Panc1 (cell line): ENCODE measurements at regions not wholly inside any gene's neighbourhood (a gene's known extent, or its start where the extent isn't known, plus 50 kb on each side); places are given as distances from the start of the nearest gene placed in this dataset.

Source experiments
- ATAC-seq: fragments of 200-7000 bp; cut with Tn5 transposase; 2 replicates; pipeline ENCODE4 v1.9.1; 2020; ENCODE audit warnings: mild to moderate bottlenecking, moderate library complexity
- BruUV-seq: library from RNA; stranded (reverse); fragments of 400-500 nt; replicated peaks from 2 replicates; lab custom pipeline; 2021; lab: Mats Ljungman, UMichigan
- CTCF ChIA-PET: fragments of 300-600 bp; sonication (Branson Sonifier 250); formaldehyde crosslinking; loops from one replicate; lab custom pipeline; 2022; ENCODE audit warnings: antibody characterized with exemption; lab: Charles Lee
- POLR2A ChIA-PET: fragments of 300-600 bp; sonication (Branson Sonifier 250); formaldehyde crosslinking; loops from one replicate; lab custom pipeline; 2022; ENCODE audit warnings: antibody characterized with exemption; lab: Charles Lee
- DNase-seq: peaks from one replicate; pipeline ENCODE4 v3.0.0-alpha.2; 2010; ENCODE audit warnings: low read depth, low spot score
- H3K27ac ChIP-seq: 2 replicates; pipeline ENCODE4 v1.5.1; 2011; ENCODE audit warnings: mild to moderate bottlenecking, low read length, inconsistent platforms
- H3K27me3 ChIP-seq: fragments of 200-500 bp; sonication (Bioruptor generic); 2 replicates; pipeline ENCODE4 v1.6.0; 2014; ENCODE audit warnings: low read length, inconsistent platforms; ENCODE audit not compliant: control insufficient read depth, insufficient read depth
- H3K36me3 ChIP-seq: fragments of 200-500 bp; sonication (Bioruptor generic); 2 replicates; pipeline ENCODE4 v1.5.1; 2014; ENCODE audit warnings: inconsistent platforms, mild to moderate bottlenecking, low read length, moderate library complexity; ENCODE audit not compliant: control insufficient read depth, insufficient read depth
- H3K4me1 ChIP-seq: 2 replicates; pipeline ENCODE4 v1.5.1; 2011; ENCODE audit warnings: inconsistent platforms, mild to moderate bottlenecking, low read length, moderate library complexity; ENCODE audit not compliant: control insufficient read depth, insufficient read depth
- H3K4me3 ChIP-seq, 2 experiments: 2 replicates each; pipeline ENCODE4 v1.5.1; 2011 to 2012; ENCODE audit warnings: low read depth in 2 of 2, low read length in 2 of 2, mild to moderate bottlenecking in 2 of 2, inconsistent platforms in 1 of 2, moderate library complexity in 1 of 2
- H3K9me3 ChIP-seq: fragments of 200-500 bp; sonication (Bioruptor generic); 2 replicates; pipeline ENCODE4 v1.5.1; 2014; ENCODE audit warnings: low read depth, mild to moderate bottlenecking, inconsistent platforms, low read length, moderate library complexity; ENCODE audit not compliant: control insufficient read depth, insufficient read depth
- POLR2AphosphoS5 ChIP-seq: IDR thresholded peaks from 2 replicates; pipeline ENCODE4 v1.6.1; 2012; ENCODE audit warnings: mild to moderate bottlenecking, low read depth, low read length, moderate library complexity
- SIN3A ChIP-seq: IDR thresholded peaks from 2 replicates; pipeline ENCODE4 v1.6.1; 2012; ENCODE audit warnings: low read depth, mild to moderate bottlenecking, low read length, moderate library complexity, borderline replicate concordance; ENCODE audit not compliant: insufficient read depth
- TCF7L2 ChIP-seq: IDR thresholded peaks from 2 replicates; pipeline ENCODE4 v1.6.1; 2011; ENCODE audit warnings: mild to moderate bottlenecking, low read depth, low read length, inconsistent platforms
- in situ Hi-C: cut with HindIII; loops from 2 replicates; pipeline ENCODE4 v1.10.0; 2016; ENCODE audit warnings: low sequenced_read_pairs, low pct_unique_long_range_greater_than_20kb
- intact Hi-C: fragments of 100-400 bp; cut with micrococcal nuclease; formaldehyde crosslinking; loops from one replicate; pipeline ENCODE4 v1.10.0; 2022; ENCODE audit not compliant: unreplicated experiment
- TF ChIP-seq, protein P1 (sequence below): fragments of 450-650 bp; IDR thresholded peaks from 2 replicates; pipeline ENCODE4 v1.5.1; 2017; ENCODE audit warnings: mild to moderate bottlenecking
- TF ChIP-seq, protein P2 (sequence below), 2 experiments: IDR thresholded peaks; 2 replicates each; pipeline ENCODE4 v1.6.1; 2011 to 2012; ENCODE audit warnings: low read depth in 2 of 2, control low read depth in 1 of 2, low read length in 1 of 2, mild to moderate bottlenecking in 1 of 2, moderate library complexity in 1 of 2; ENCODE audit not compliant: insufficient read depth in 1 of 2

DNA sequence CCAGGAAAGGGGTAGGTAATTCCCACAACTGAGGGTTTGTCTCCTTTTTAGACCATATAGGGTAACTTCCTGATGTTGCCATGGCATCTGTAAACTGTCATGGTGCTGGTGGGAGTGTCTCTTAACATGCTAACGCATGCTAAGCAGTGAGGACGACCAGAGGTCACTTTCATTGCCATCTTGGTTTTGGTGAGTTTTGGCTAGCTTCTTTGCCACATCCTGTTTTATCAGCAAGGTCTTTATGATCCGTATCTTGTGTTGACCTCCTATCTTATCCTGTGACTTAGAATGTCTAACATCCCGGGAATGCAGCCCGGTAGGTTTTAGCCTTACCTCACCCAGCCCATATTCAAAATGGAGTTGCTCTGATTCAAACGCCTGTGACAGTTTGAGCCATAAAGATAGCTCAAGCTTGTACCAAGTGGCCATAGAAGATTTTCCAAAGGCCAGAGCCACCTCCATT is 176.0 kb upstream of the NAMPT start:
- intact Hi-C loops, result no loop called here
- CTCF ChIA-PET, result interaction anchor here (0.6 to 0.7 kb wide), 2 partner anchors 159 to 276 kb away, joined by 6 read pairs; no protein-coding TSS in a partner anchor
- TF ChIP-seq, protein P1, sequence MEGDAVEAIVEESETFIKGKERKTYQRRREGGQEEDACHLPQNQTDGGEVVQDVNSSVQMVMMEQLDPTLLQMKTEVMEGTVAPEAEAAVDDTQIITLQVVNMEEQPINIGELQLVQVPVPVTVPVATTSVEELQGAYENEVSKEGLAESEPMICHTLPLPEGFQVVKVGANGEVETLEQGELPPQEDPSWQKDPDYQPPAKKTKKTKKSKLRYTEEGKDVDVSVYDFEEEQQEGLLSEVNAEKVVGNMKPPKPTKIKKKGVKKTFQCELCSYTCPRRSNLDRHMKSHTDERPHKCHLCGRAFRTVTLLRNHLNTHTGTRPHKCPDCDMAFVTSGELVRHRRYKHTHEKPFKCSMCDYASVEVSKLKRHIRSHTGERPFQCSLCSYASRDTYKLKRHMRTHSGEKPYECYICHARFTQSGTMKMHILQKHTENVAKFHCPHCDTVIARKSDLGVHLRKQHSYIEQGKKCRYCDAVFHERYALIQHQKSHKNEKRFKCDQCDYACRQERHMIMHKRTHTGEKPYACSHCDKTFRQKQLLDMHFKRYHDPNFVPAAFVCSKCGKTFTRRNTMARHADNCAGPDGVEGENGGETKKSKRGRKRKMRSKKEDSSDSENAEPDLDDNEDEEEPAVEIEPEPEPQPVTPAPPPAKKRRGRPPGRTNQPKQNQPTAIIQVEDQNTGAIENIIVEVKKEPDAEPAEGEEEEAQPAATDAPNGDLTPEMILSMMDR, result no peak
- TF ChIP-seq TCF7L2 (no peak), POLR2AphosphoS5 (no peak)
- Histone ChIP-seq H3K27me3 (no peaks in the 10 kb centered on the region), H3K36me3 (no peaks in the 10 kb centered on the region), H3K9me3 (no peaks in the 10 kb centered on the region; the same call in 1 of the 2 replicates), H3K4me3 (no peak overlapping the region), H3K27ac (no peak overlapping the region), H3K4me1 (no peaks in the 10 kb centered on the region)
- DNase-seq (no peak), ATAC-seq (no peak)
- no TSS peak for BruUV-seq
- in situ Hi-C loops, result no loop called here
- POLR2A ChIA-PET, result interaction anchor here (0.6 kb wide), 2 partner anchors 197 to 244 kb away, joined by 11 to 12 read pairs; no protein-coding TSS in a partner anchor

DNA sequence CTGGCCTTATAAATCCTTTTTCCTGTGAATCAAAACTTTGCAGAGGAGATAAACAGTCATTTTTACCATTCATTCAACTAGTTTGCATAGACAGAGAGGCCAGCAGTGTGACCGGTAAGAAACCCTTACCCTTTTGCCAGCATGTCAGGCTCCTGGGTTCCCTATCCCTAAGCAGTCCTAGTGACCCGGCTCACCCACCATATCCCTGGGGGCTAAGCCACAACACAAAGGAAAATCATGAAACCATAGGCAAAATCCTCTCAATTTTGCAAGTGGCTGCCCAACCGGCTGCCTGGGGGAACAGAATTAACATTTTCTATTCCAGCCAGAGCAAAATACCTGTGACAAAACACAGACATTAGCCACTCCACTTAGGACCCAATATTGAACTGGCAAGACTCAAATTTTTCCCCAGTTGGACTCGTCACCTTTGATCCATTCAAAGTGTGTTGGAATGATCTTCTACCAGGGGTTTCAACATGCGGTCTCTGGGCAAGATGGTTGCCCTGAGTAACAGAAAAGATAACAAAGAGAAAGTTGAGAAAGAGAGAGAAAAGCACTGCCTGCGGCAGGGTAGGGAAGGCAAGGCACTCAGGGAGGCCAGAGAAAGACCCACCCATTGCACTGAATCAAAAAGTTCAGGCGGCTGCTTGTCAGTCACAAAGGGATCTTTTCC is 174.8 kb upstream of the NAMPT start:
- Histone ChIP-seq H3K9me3 (no peaks in the 10 kb centered on the region; the same call in 1 of the 2 replicates), H3K27ac (no peak overlapping the region), H3K4me1 (no peaks in the 10 kb centered on the region), H3K27me3 (no peaks in the 10 kb centered on the region), H3K36me3 (no peaks in the 10 kb centered on the region), H3K4me3 (no peak overlapping the region)
- BruUV-seq, result no TSS peak
- DNase-seq (no peak), ATAC-seq (no peak)
- ChIA-PET POLR2A (no interaction called here), CTCF (no interaction called here)
- intact Hi-C loops, result no loop called here
- TF ChIP-seq, protein P1, result no peak
- in situ Hi-C loops, result no loop called here

DNA sequence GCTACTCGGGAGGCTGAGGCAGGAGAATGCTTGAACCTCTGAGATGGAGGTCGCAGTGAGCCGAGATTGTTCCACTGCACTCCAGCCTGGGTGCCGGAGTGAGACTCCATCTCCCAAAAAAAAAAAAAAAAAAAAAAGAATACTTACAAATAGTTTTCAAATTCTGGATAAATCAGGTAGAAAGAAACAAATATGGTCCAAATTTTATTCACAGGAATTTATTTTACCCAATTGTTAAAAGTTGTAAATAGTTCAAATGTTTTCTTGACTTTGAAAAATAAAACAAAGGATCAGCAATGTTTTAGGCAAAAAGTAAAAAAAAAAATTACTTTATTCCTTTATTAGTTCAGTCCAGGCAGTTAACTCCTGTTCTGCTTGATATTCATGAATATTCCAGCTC is 172.9 kb upstream of the NAMPT start:
- H3K4me1 ChIP-seq, result no peaks in the 10 kb centered on the region
- H3K4me3 ChIP-seq, result no peak overlapping the region
- ChIA-PET CTCF (no interaction called here), POLR2A (no interaction called here)
- DNase-seq (no peak), ATAC-seq (no peak)
- BruUV-seq, result no TSS peak
- intact Hi-C loops, result no loop called here
- H3K36me3 ChIP-seq, result no peaks in the 10 kb centered on the region
- H3K27ac ChIP-seq, result no peak overlapping the region
- TF ChIP-seq TCF7L2 (no peak), SIN3A (no peak), POLR2AphosphoS5 (no peak)
- TF ChIP-seq, protein P1, result no peak
- TF ChIP-seq, protein P2, sequence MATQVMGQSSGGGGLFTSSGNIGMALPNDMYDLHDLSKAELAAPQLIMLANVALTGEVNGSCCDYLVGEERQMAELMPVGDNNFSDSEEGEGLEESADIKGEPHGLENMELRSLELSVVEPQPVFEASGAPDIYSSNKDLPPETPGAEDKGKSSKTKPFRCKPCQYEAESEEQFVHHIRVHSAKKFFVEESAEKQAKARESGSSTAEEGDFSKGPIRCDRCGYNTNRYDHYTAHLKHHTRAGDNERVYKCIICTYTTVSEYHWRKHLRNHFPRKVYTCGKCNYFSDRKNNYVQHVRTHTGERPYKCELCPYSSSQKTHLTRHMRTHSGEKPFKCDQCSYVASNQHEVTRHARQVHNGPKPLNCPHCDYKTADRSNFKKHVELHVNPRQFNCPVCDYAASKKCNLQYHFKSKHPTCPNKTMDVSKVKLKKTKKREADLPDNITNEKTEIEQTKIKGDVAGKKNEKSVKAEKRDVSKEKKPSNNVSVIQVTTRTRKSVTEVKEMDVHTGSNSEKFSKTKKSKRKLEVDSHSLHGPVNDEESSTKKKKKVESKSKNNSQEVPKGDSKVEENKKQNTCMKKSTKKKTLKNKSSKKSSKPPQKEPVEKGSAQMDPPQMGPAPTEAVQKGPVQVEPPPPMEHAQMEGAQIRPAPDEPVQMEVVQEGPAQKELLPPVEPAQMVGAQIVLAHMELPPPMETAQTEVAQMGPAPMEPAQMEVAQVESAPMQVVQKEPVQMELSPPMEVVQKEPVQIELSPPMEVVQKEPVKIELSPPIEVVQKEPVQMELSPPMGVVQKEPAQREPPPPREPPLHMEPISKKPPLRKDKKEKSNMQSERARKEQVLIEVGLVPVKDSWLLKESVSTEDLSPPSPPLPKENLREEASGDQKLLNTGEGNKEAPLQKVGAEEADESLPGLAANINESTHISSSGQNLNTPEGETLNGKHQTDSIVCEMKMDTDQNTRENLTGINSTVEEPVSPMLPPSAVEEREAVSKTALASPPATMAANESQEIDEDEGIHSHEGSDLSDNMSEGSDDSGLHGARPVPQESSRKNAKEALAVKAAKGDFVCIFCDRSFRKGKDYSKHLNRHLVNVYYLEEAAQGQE (IDR thresholded peaks at IDR 0.05; ENCODE audit: insufficient read depth in 1 of 2, low read depth in 2 of 2, low read length in 1 of 2), result no peak
- in situ Hi-C loops, result no loop called here
- no peaks in the 10 kb centered on the region for H3K27me3 ChIP-seq
- H3K9me3 ChIP-seq, result peaks cover 5% of the 10 kb centered on the region; the same call in 1 of the 2 replicates
